A549 (cell line): ENCODE measurements at regions not wholly inside any gene's neighbourhood (a gene's known extent, or its start where the extent isn't known, plus 50 kb on each side); places are given as distances from the start of the nearest gene placed in this dataset.
A peak's percentile ranks its signal among the peaks of the same experiment; 100 is the strongest.

Experiments used
- ATAC-seq, 2 experiments: fragments of 200-7000 bp in 1 of 2; fragments of >200 bp in 1 of 2; cut with Nextera tagmentation in 1 of 2; cut with Tn5 transposase in 1 of 2; 3 replicates each; pipeline versions ENCODE4 v1.8.0 to v1.9.1; 2018 to 2020; ENCODE audit warnings: mild to moderate bottlenecking in 1 of 2, moderate library complexity in 1 of 2
- CTCF ChIA-PET: fragments of 300-600 bp; sonication (Branson Sonifier 250); formaldehyde crosslinking; extraction: SDS; loops from one replicate; lab custom pipeline; 2021; ENCODE audit warnings: antibody characterized with exemption, inconsistent platforms; lab: Yijun Ruan, JAX
- POLR2A ChIA-PET: fragments of 350-600 bp; formaldehyde crosslinking; extraction: SDS; loops from one replicate; lab custom pipeline; 2021; ENCODE audit warnings: antibody characterized with exemption, inconsistent platforms; lab: Yijun Ruan, JAX
- DNase-seq, 2 experiments: peaks; one replicate each; pipeline versions ENCODE4 v3.0.0 to v3.0.0-alpha.2; 2011 to 2016; ENCODE audit warnings: low read depth in 1 of 2, low spot score in 1 of 2
- FAIRE-seq: peaks from 2 replicates; lab custom pipeline; 2011; peaks lifted over from hg19 to GRCh38; lab: Jason Lieb, UNC
- H3K27ac ChIP-seq, 2 experiments: fragments of >200 bp; sonication (Bioruptor Twin); formaldehyde crosslinking; 3 replicates each; pipeline ENCODE4 v1.5.1; 2016 to 2017
- H3K4me1 ChIP-seq: fragments of >200 bp; sonication (Bioruptor Twin); formaldehyde crosslinking; 3 replicates; pipeline ENCODE4 v1.6.1; 2016
- H3K4me2 ChIP-seq: fragments of >200 bp; sonication (Bioruptor Twin); formaldehyde crosslinking; 3 replicates; pipeline ENCODE4 v1.6.1; 2016
- H3K4me3 ChIP-seq: fragments of >200 bp; sonication (Bioruptor Twin); formaldehyde crosslinking; 3 replicates; pipeline ENCODE4 v1.5.1; 2016
- H3K9me3 ChIP-seq: fragments of >200 bp; sonication (Bioruptor Twin); formaldehyde crosslinking; 3 replicates; pipeline ENCODE4 v1.6.1; 2016
- ATOH8 ChIP-seq: fragments of 250-450 bp; sonication (Bioruptor Pico); IDR thresholded peaks from 2 replicates; pipeline ENCODE4 v1.5.0; 2020; ENCODE audit warnings: low read depth, mild to moderate bottlenecking, moderate library complexity
- CHD2 ChIP-seq: fragments of 150-350 bp; IDR thresholded peaks from 2 replicates; pipeline ENCODE4 v1.6.1; 2014; ENCODE audit warnings: low read length; ENCODE audit not compliant: partially characterized antibody
- CHD4 ChIP-seq: fragments of 200-600 bp; sonication (generic); IDR thresholded peaks from 2 replicates; pipeline ENCODE4 v1.6.1; 2016; ENCODE audit warnings: antibody characterized with exemption, mild to moderate bottlenecking, borderline replicate concordance
- E2F6 ChIP-seq: IDR thresholded peaks from 2 replicates; pipeline ENCODE4 v1.6.1; 2012; ENCODE audit warnings: low read depth, borderline replicate concordance
- EHMT2 ChIP-seq: fragments of 200-600 bp; sonication (generic); IDR thresholded peaks from 2 replicates; pipeline ENCODE4 v1.6.1; 2016; ENCODE audit warnings: antibody characterized with exemption, low read depth, mild to moderate bottlenecking, moderate library complexity
- FOSL2 ChIP-seq, 2 experiments: fragments of 450-650 bp in 1 of 2; fragments of >200 bp in 1 of 2; sonication (Bioruptor Twin) in 1 of 2; formaldehyde crosslinking; IDR thresholded peaks; 2 replicates each; pipeline versions ENCODE4 v1.5.0 to v1.6.1; 2016 to 2020; ENCODE audit warnings: mild to moderate bottlenecking in 1 of 2, moderate library complexity in 1 of 2
- HDAC2 ChIP-seq: fragments of 200-600 bp; sonication (generic); IDR thresholded peaks from 2 replicates; pipeline ENCODE4 v1.6.1; 2016
- HMGXB4 ChIP-seq: fragments of 250-450 bp; sonication (Bioruptor Pico); IDR thresholded peaks from 2 replicates; pipeline ENCODE4 v1.5.0; 2021; ENCODE audit warnings: mild to moderate bottlenecking, moderate library complexity, borderline replicate concordance
- HOXB13 ChIP-seq: fragments of 250-450 bp; sonication (Bioruptor Pico); IDR thresholded peaks from 2 replicates; pipeline ENCODE4 v1.5.0; 2020; ENCODE audit warnings: low read depth, mild to moderate bottlenecking, moderate library complexity
- JUN ChIP-seq, 2 experiments: fragments of >200 bp; sonication (Bioruptor Twin); formaldehyde crosslinking; IDR thresholded peaks; 2 replicates in 1 of 2; 3 replicates in 1 of 2; pipeline ENCODE4 v1.6.1; 2016 to 2017
- JUNB ChIP-seq: fragments of >200 bp; sonication (Bioruptor Twin); formaldehyde crosslinking; IDR thresholded peaks from 2 replicates; pipeline ENCODE4 v1.6.1; 2016
- MAFK ChIP-seq: fragments of 450-650 bp; IDR thresholded peaks from 2 replicates; pipeline ENCODE4 v1.6.1; 2014; ENCODE audit not compliant: partially characterized antibody
- MAX ChIP-seq: IDR thresholded peaks from 2 replicates; pipeline ENCODE4 v1.6.1; 2012
- MAZ ChIP-seq: fragments of 150-350 bp; IDR thresholded peaks from 2 replicates; pipeline ENCODE4 v1.6.1; 2014; ENCODE audit warnings: antibody characterized with exemption, low read depth, low read length, borderline replicate concordance
- NR3C1 ChIP-seq: fragments of >200 bp; sonication (Bioruptor Twin); formaldehyde crosslinking; IDR thresholded peaks from 3 replicates; pipeline ENCODE4 v1.6.1; 2017
- PBX3 ChIP-seq: IDR thresholded peaks from 2 replicates; pipeline ENCODE4 v1.6.1; 2012
- RCOR1 ChIP-seq: fragments of 150-350 bp; IDR thresholded peaks from 2 replicates; pipeline ENCODE4 v1.6.1; 2014; ENCODE audit warnings: antibody characterized with exemption, low read length, low read depth
- ZFP36 ChIP-seq: fragments of 450-650 bp; IDR thresholded peaks from 2 replicates; pipeline ENCODE4 v1.6.1; 2014; ENCODE audit warnings: borderline replicate concordance; ENCODE audit not compliant: partially characterized antibody
- ZNF302 ChIP-seq: fragments of 250-450 bp; sonication (Bioruptor Pico); IDR thresholded peaks from 2 replicates; pipeline ENCODE4 v1.9.0; 2021; ENCODE audit warnings: inconsistent platforms, mild to moderate bottlenecking, moderate library complexity
- ZSCAN20 ChIP-seq: fragments of 250-450 bp; sonication (Bioruptor Pico); IDR thresholded peaks from 2 replicates; pipeline ENCODE4 v1.8.0; 2022; ENCODE audit warnings: mild to moderate bottlenecking, moderate library complexity
- WGBS: methylation state at CpG from one replicate; pipeline ENCODE4 v1.1.6; 2017; ENCODE audit errors: missing lambda C conversion rate; 5-methylcytosine and 5-hydroxymethylcytosine counted together
- TF ChIP-seq, protein P1 (sequence below): fragments of 200-600 bp; sonication (generic); IDR thresholded peaks from 2 replicates; pipeline ENCODE4 v1.6.1; 2016; ENCODE audit warnings: antibody characterized with exemption, mild to moderate bottlenecking, moderate library complexity

GRCh38 chr10:121425623-121426022 is 172.6 kb downstream of the FGFR2 start:
- no peak for ATAC-seq
- no peaks in the 10 kb centered on the region for H3K4me1 ChIP-seq
- TF ChIP-seq HOXB13 (CRISPR knock-in tag) = no peak
- TF ChIP-seq E2F6 = no peak
- TF ChIP-seq ZNF302 (CRISPR knock-in tag) = no peak
- no peak for TF ChIP-seq MAX
- no peak for TF ChIP-seq MAFK
- TF ChIP-seq NR3C1 = no peak
- ChIA-PET CTCF (no interaction called here), POLR2A (no interaction called here)
- H3K9me3 ChIP-seq = no peaks in the 10 kb centered on the region
- no peak for DNase-seq
- no peak overlapping the region for H3K4me3 ChIP-seq
- WGBS = 23% methylated on average over 4 of the region's 4 CpGs
- no peak for FAIRE-seq
- no peak overlapping the region for H3K27ac ChIP-seq
- no peak overlapping the region for H3K4me2 ChIP-seq

DNA sequence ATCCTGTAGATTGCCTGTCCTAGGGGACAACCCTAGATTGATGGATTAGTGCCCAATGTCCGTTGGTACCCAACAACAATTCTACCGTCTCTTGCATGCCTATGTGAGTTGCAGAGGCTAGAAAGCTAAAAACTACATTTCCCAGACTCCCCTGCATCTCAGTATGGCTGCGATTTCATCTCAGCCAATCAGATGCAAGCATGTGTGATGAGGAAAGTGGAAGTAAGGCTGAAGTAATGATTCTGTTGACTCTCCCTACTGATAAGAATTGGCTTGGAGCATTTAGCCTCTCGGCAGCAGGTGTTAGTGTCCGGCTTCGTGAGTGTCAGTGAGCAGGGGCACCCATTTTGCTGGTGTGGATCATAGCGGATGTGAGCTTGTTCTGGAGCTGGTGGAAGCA is 171.9 kb downstream of the FGFR2 start:
- 27% methylated on average over 7 of the region's 7 CpGs for WGBS
- Histone ChIP-seq H3K4me3 (no peak overlapping the region), H3K9me3 (no peaks in the 10 kb centered on the region), H3K4me1 (no peaks in the 10 kb centered on the region), H3K27ac (no peak overlapping the region), H3K4me2 (0 out of 3 replicates have a peak overlapping the region, but pooled peaks have one; percentile 30)
- TF ChIP-seq EHMT2 = no peak
- no peak for TF ChIP-seq JUN (IDR thresholded peaks at IDR 0.05)
- TF ChIP-seq HDAC2 = no peak
- TF ChIP-seq JUNB = no peak
- no peak for TF ChIP-seq PBX3
- TF ChIP-seq HMGXB4 (CRISPR knock-in tag) = no peak
- TF ChIP-seq FOSL2 (IDR thresholded peaks at IDR 0.05) = no peak
- TF ChIP-seq FOSL2 (CRISPR knock-in tag; IDR thresholded peaks at IDR 0.05) = no peak
- no peak for TF ChIP-seq ZSCAN20 (CRISPR knock-in tag)
- TF ChIP-seq, protein P1, sequence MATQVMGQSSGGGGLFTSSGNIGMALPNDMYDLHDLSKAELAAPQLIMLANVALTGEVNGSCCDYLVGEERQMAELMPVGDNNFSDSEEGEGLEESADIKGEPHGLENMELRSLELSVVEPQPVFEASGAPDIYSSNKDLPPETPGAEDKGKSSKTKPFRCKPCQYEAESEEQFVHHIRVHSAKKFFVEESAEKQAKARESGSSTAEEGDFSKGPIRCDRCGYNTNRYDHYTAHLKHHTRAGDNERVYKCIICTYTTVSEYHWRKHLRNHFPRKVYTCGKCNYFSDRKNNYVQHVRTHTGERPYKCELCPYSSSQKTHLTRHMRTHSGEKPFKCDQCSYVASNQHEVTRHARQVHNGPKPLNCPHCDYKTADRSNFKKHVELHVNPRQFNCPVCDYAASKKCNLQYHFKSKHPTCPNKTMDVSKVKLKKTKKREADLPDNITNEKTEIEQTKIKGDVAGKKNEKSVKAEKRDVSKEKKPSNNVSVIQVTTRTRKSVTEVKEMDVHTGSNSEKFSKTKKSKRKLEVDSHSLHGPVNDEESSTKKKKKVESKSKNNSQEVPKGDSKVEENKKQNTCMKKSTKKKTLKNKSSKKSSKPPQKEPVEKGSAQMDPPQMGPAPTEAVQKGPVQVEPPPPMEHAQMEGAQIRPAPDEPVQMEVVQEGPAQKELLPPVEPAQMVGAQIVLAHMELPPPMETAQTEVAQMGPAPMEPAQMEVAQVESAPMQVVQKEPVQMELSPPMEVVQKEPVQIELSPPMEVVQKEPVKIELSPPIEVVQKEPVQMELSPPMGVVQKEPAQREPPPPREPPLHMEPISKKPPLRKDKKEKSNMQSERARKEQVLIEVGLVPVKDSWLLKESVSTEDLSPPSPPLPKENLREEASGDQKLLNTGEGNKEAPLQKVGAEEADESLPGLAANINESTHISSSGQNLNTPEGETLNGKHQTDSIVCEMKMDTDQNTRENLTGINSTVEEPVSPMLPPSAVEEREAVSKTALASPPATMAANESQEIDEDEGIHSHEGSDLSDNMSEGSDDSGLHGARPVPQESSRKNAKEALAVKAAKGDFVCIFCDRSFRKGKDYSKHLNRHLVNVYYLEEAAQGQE = no peak
- TF ChIP-seq RCOR1 = no peak
- no peak for TF ChIP-seq ATOH8
- no peak for TF ChIP-seq MAFK
- no peak for TF ChIP-seq CHD4
- TF ChIP-seq CHD2 = no peak
- TF ChIP-seq ZNF302 (CRISPR knock-in tag) = no peak
- no peak for TF ChIP-seq HOXB13 (CRISPR knock-in tag)
- no peak for TF ChIP-seq ZFP36
- TF ChIP-seq MAZ = no peak
- peak; percentile 18 to 33 for DNase-seq
- CTCF ChIA-PET = no interaction called here
- POLR2A ChIA-PET = no interaction called here
- FAIRE-seq = no peak
- peak in 1 of 2 experiments; percentile 80; a peak in 3 of 6 replicates for ATAC-seq
